HG02571 (cell line): ENCODE measurements at regions not wholly inside any gene's neighbourhood (a gene's known extent, or its start where the extent isn't known, plus 50 kb on each side); places are given as distances from the start of the nearest gene placed in this dataset.
"Not testable (repeated sequence)": the region's sequence is repeated elsewhere in the genome, so short reads cannot be mapped to it uniquely, and the experiment has no call there.

ENCODE experiments used
- ATAC-seq: cut with Tn5 transposase; IDR thresholded peaks from one replicate; pipeline ENCODE4 v1.9.1; 2021; ENCODE audit warnings: mild to moderate bottlenecking, moderate library complexity; ENCODE audit not compliant: unreplicated experiment

GRCh38 chr15:56812221-56812620 is 78.9 kb upstream of the ZNF280D start:
- no peak for ATAC-seq

DNA sequence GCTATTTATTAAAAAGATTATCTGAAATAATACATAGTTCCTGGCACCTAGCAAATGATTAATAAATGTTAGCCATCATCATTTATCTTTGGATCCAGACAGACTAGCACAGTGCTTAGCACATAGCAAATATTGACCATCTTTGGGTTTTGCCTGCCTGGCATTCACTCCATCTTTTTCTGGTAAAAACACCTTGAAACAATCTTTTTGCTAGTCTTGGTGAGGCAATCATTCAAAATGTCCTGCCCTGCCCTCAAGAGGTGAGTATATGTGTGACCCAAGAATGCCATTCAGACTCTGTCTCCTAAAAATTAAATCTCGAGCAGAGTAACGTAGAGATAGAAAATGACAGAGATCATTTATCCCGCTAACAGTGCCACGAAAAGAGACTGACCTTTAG is 78.3 kb upstream of the ZNF280D start:
- ATAC-seq = no peak

DNA sequence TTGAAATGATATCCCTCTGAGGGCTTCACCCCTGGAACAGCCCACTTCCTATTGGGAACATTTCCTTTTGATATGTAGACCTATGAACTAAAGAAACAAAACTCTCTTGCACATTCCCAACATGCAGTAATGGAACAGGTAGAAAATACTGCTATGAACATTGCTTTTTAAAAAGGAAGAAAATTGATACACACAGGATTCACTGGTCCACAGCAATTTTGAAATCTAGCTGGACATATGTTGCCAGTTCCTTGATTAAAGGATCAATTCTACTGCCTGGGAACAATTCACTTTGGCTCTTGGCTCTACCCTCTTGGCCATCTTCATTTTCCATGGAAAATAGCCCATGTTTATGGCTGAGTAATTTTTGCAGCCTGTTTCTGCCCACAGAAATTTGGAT is 74.9 kb upstream of the ZNF280D start:
- no peak for ATAC-seq

GRCh38 chr15:56806148-56806536 is 72.8 kb upstream of the ZNF280D start:
- ATAC-seq = no peak

DNA sequence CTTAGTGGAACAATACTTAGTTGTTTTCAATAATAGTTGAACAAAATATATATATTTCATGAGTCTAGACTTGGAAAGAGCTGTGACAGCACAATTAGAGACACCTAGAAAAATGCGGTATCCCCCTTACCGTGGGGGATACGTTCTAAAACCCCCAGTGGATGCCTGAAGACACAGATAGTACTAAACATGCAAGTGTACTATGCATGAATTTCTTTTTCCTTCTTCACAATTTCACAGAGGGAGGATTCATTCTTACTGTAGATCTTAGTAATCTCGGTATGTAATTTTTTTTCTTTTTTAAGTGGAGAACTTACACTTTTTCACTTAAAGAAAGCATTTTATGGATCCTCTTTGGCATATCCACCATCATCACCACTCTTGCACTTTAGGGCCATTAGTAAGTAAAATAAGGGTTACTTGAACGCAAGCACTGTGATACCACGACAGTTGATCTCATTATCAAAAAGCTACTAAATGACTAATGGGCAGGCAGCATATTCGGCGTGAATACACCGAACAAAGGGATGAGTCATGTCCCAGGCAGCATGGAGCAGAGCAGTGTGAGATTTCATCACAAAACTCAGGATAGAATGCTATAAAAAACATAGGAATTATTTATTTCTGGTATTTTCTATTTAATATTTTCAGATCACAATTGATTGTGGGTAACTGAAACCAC is 72.3 kb upstream of the ZNF280D start:
- ATAC-seq = no peak

- no peak for ATAC-seq
These were observed 71.6 kb upstream of the ZNF280D start for GRCh38 chr15:56804938-56805337.

DNA sequence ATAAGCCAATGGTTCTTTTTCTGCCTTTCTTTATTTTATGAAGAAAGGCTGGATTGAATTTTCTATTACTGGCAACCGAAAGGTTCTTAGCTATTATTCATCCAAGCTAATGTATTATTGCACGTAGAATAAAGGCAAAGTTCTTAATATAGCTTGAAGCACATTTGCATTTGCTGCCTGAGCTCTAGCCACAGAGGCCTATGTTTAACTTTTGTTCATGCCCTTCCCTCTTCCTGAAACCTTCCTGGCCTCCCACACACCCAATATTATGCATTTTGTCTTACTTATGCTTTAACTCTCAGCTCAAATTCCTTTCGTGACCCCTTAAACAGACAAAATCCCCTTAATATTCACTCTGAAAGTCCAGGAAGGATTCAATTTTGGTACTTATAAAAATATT is 71.0 kb upstream of the ZNF280D start:
- ATAC-seq = no peak

DNA sequence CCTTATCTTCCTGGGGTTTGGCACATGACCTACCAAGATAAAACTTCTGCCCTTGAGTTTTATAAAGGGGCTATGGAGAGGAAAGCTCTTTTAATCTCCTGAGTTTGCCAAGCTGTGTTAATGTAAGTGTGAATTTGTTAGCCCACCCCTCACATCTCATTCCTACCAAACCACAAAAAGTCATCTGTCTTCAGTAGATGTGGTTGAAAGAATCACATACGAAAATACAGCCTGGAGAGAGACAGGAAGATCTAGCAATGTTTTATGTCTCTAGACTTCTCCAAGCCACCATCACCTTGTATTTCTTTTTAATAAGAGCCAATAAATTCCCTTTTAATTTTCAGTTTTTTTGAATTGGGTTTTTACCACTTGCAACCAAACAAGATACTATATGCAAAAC is 68.9 kb upstream of the ZNF280D start:
- no peak for ATAC-seq

DNA sequence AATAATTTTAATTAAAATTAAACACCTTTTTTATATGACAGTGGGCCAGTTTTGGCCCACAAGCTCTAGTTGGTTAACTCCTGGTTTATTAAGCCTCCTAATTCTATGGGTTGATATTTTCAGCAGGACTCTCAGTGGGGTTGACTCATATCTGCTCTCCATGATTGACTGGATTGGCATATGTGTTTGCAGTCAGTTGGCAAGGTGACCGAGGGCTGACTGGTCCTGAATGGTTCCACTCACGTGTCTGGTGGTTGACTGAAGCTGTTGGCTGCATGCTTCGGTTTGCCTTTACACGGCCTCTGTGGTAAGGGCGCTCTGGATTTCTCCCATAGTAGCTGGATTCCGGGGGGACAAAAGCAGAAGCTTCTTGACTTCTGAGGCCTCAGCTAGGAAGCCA is 65.3 kb upstream of the ZNF280D start:
- ATAC-seq = peak; percentile 81

DNA sequence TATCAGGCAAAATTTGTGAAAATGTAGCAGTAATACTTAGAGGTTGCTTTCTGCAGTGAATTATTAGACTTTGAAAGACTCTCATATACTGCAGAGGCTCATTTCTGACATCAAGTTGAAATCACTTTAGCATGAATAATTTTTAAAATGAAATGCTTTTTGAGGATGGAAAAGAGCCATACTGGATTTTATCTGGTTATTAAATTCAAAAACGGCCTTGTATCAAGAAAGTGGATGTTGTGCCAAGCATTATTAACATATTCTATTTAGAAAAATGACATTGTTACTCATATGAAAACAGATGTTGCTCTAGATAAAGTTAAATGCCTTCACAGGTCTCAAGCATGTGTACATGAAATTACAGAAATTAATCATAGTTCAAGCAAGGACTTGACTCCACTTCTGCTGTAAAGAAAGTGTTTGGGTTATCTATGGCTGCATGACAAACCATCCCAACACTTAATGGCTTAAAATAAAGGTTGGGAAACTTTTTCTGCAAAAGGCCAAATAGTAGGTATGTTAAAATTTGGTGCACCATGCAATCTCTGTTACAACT is 64.5 kb upstream of the ZNF280D start:
- ATAC-seq = no peak

DNA sequence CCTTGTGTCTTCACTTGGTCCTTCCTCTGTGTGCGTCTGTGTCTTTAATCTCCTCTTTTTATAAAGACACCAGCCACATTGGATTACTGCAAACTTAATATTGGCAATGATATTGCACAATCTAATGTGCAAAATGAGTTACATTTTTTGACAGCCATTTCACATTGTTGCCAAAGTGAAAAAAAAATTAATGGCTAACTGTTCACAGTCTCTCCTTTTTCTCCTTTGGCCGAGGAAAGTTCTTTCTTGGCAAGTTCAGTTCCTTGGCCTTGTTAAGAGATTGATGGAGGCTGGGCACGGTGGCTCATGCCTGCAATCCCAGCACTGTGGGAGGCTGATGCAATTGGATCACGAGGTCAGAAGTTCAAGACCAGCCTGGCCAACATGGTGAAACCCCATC is 62.2 kb upstream of the ZNF280D start:
- ATAC-seq = no peak

DNA sequence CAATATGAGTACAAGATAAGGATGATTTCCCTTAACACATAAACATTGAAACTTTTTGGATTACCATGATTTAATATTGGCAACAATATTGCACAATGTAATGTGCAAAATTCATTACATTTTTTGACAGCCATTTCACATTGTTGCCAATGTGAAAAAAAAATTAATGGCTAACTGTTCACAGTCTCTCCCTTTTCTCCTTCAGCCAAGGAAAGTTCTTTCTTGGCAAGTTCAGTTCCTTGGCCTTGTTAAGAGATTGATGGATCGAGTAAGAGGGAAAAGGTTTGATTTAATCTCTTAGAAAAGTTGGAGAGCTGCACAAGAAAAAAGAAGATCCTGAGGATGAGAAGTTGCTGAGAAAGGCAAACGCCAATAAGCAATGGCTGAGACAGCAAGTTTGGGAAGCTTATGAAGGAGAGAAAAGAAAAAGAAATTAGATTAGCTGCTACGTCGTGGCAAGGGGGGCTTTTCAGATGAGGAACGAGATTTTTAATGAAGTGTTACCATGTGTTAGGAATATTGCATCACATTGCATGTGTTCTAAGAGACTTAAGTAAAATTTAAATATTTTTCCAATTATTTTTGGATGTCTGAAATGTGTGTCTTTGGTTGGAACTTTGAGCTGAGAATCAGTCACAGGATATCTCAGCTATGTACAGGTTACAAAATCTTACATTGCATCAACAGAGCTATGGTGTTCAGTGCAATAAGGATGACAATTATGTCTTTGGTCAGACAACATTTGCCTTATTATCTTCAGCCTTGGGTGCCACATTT is 61.4 kb upstream of the ZNF280D start:
- ATAC-seq = no peak

- ATAC-seq = no peak
These were observed 60.9 kb upstream of the ZNF280D start for GRCh38 chr15:56794165-56794552.

DNA sequence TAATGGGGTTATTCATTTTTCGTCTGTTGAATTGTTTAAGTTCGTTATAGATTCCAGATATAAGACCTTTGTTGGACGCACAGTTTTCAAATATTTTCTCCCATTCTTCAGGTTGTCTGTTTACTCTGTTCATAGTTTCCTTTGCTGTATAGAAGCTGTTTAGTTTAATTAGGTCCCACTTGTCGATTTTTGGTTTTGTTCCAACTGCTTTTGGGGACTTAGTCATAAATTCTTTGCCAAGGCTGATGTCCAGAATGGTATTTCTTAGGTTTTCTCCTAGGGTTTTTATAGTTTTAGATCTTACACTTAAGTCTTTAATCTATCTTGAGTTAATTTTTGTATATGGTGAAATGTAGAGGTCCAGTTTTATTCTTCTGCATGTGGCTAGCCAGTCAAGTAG is 58.9 kb upstream of the ZNF280D start:
- ATAC-seq = no peak

DNA sequence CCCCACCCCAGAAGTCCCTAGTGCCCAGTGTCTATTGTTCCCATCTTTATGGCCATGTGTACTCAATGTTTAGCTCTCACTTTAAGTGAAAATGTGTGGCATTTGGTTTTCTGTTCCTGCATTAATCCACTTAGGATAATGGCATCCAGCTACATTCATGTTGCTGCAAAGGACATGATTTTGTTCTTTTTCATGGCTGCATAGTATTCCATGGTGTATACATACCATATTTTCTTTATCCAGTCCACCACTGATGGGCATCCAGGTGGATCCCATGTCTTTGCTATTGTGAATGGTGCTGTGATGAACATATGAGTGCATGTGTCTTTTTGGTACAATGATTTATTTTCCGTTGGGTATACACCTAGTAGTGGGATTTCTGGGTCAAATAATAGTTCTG is 58.2 kb upstream of the ZNF280D start:
- ATAC-seq = not testable (repeated sequence)

DNA sequence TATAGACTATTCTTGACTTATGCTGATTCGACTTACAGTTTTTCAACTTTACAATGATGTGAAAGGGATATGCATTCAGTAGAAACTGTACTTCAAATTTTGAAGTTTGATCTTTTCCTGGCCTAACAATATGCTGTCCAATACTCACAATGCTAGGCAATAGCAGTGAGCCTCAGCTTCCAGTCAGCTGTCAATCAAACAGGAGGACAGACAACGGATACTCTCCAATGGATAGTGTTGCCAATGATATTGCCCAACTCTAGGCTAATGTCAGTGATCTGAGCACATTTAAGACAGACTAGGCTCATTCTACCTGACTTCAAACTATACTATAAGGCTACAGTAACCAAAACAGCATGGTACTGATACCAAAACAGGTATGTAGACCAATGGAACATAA is 55.0 kb upstream of the ZNF280D start:
- ATAC-seq = no peak

- ATAC-seq = peak; percentile 56
These were observed 53.7 kb upstream of the ZNF280D start for GRCh38 chr15:56786966-56787365.

- no peak for ATAC-seq
These were observed 50.8 kb upstream of the ZNF280D start for GRCh38 chr15:56783857-56784661.

- ATAC-seq = no peak
These were observed 50.0 kb upstream of the ZNF280D start for GRCh38 chr15:56783156-56783856.
